ENCODE measurements at regions not wholly inside any gene's neighbourhood (a gene's known extent, or its start where the extent isn't known, plus 50 kb on each side); places are given as distances from the start of the nearest gene placed in this dataset.

GRCh38 chr5:96520345-96520744, 87.3 kb upstream of the PCSK1 start:
- TF ChIP-seq CTCF (IDR thresholded peaks at IDR 0.05): no peak
- H3K4me1 Mint-ChIP-seq (ENCODE audit: low read depth): no peaks in the 10 kb centered on the region
- peaks cover 20% of the 10 kb centered on the region for H3K27me3 Mint-ChIP-seq (ENCODE audit: low read depth)
- no peaks in the 10 kb centered on the region for H3K9me3 Mint-ChIP-seq (ENCODE audit: low read depth)
- H3K36me3 Mint-ChIP-seq (ENCODE audit: low read depth): no peaks in the 10 kb centered on the region
- no peak overlapping the region for H3K4me3 Mint-ChIP-seq (ENCODE audit: unreplicated experiment)
- H3K27ac Mint-ChIP-seq (ENCODE audit: unreplicated experiment): no peak overlapping the region
- DNase-seq (ENCODE audit: low spot score): no peak

DNA sequence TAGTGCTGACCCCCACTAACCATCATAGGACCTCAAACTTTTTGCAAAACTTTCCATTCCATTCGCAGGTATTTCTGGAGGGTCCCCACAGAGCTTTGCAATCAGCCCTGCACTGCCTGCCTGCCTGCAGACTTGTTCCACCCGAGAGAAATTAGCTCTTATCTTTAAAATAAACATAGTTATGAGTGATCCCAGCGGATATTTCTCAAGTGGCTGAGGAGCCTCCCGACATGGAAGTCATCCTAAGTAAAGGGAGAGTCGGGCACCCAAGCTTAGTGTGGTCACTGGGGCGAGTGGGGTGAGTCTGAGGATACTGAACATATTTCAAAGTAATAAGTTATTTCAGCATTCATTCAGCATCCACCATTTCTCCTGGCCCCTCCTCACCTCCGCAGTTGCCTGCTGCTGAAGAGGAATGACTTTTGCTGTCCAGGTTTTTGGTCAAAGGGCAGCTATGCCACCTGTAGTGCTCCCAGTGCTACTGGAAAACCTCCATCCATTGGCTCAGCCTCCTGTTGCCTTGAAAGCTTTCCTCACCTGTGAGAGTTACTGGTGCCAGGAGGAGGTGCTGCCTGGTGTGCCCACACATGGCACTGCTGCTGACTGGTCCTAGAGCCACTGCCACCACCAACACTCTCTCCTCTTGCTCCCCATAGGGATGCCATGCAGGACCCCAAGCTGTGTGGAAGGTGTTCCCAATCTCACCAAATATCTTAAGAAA, 89.7 kb upstream of the PCSK1 start:
- H3K27ac Mint-ChIP-seq (ENCODE audit: unreplicated experiment): no peak overlapping the region

GRCh38 chr5:96527768-96528661, 95.0 kb upstream of the PCSK1 start:
- Mint-ChIP-seq H3K4me1 (ENCODE audit: low read depth) (no peaks in the 10 kb centered on the region), H3K9me3 (ENCODE audit: low read depth) (no peaks in the 10 kb centered on the region), H3K27me3 (ENCODE audit: low read depth) (peaks cover 15% of the 10 kb centered on the region), H3K4me3 (ENCODE audit: unreplicated experiment) (no peak overlapping the region), H3K27ac (ENCODE audit: unreplicated experiment) (no peak overlapping the region), H3K36me3 (ENCODE audit: low read depth) (no peaks in the 10 kb centered on the region)
- DNase-seq (ENCODE audit: low spot score): no peak
- TF ChIP-seq CTCF (IDR thresholded peaks at IDR 0.05): no peak

More for the DNA sequence above, 89.7 kb upstream of the PCSK1 start:
- Mint-ChIP-seq H3K27me3 (ENCODE audit: low read depth) (peaks cover 19% of the 10 kb centered on the region), H3K4me3 (ENCODE audit: unreplicated experiment) (no peak overlapping the region), H3K9me3 (ENCODE audit: low read depth) (no peaks in the 10 kb centered on the region), H3K4me1 (ENCODE audit: low read depth) (no peaks in the 10 kb centered on the region), H3K36me3 (ENCODE audit: low read depth) (no peaks in the 10 kb centered on the region)
- DNase-seq (ENCODE audit: low spot score): no peak
- TF ChIP-seq CTCF (IDR thresholded peaks at IDR 0.05): no peak

- peaks cover 10% of the 10 kb centered on the region for H3K27me3 Mint-ChIP-seq (ENCODE audit: low read depth)
Observed at GRCh38 chr5:96528826-96529474, 95.9 kb upstream of the PCSK1 start.

More at GRCh38 chr5:96528826-96529474, 95.9 kb upstream of the PCSK1 start:
- Mint-ChIP-seq H3K4me3 (ENCODE audit: unreplicated experiment) (no peak overlapping the region), H3K4me1 (ENCODE audit: low read depth) (no peaks in the 10 kb centered on the region), H3K36me3 (ENCODE audit: low read depth) (no peaks in the 10 kb centered on the region), H3K27ac (ENCODE audit: unreplicated experiment) (no peak overlapping the region), H3K9me3 (ENCODE audit: low read depth) (no peaks in the 10 kb centered on the region)
- DNase-seq (ENCODE audit: low spot score): no peak
- no peak for TF ChIP-seq CTCF (IDR thresholded peaks at IDR 0.05)
